ENCODE measurements at regions not wholly inside any gene's neighbourhood (a gene's known extent, or its start where the extent isn't known, plus 50 kb on each side); places are given as distances from the start of the nearest gene placed in this dataset.

- TF ChIP-seq POLR2A (IDR thresholded peaks at IDR 0.05; ENCODE audit: low read depth, low read length), result no peak
- no peak for DNase-seq (ENCODE audit: insufficient read length, low spot score)
- FAIRE-seq, result no peak
Observed at GRCh38 chr12:131367983-131368667, 342.8 kb upstream of the SFSWAP start.

GRCh38 chr12:131368668-131369071 lies 342.2 kb upstream of the SFSWAP start:
- no peak for TF ChIP-seq POLR2A (IDR thresholded peaks at IDR 0.05; ENCODE audit: low read depth, low read length)
- FAIRE-seq (no peak), DNase-seq (ENCODE audit: insufficient read length, low spot score) (no peak)

DNA sequence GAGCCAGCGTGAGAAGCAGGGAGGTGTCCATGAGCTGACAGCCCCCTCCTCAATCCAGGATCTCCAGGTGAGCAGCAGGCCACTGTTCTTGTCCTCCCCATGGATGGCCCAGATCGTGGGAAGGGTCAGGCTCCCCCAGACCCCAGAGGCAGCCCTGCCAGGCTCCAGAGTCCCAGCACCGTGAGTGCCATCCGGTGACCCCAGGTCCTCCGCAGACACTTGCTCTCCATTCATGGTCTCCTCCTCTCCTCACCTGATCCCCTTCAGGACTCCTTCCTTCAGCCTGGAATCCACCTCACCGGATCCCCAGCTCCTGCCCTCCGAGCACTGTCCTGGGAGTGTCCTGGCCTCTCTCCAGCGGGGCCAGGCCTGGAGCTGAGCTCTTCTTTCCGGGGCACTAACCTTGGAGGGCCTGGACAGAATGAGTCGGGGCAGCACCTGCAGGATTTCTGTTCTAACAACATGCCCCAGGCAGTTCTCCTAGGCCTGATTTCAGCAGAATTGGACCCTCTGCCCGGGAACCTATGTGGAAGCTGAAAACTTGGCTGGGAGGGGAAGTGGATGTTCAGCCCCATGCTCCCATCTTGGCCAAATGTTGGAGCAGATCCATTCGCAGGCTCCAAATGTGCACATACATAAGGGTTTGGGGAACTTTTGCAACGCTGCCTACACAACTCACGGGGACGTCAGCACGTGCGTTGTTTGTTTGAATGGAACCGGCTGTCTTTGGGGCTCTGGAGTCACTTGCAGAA lies 341.6 kb upstream of the SFSWAP start:
- TF ChIP-seq POLR2A (IDR thresholded peaks at IDR 0.05; ENCODE audit: low read depth, low read length), result no peak
- FAIRE-seq (no peak), DNase-seq (ENCODE audit: insufficient read length, low spot score) (no peak)

- no peak for DNase-seq (ENCODE audit: insufficient read length, low spot score)
- no peak for TF ChIP-seq POLR2A (IDR thresholded peaks at IDR 0.05; ENCODE audit: low read depth, low read length)
- no peak for FAIRE-seq
Observed at GRCh38 chr12:131370321-131370720, 340.6 kb upstream of the SFSWAP start.

- DNase-seq (ENCODE audit: insufficient read length, low spot score) (no peak), FAIRE-seq (no peak)
- no peak for TF ChIP-seq POLR2A (IDR thresholded peaks at IDR 0.05; ENCODE audit: low read depth, low read length)
Observed at GRCh38 chr12:131370791-131371347, 340.0 kb upstream of the SFSWAP start.

DNA sequence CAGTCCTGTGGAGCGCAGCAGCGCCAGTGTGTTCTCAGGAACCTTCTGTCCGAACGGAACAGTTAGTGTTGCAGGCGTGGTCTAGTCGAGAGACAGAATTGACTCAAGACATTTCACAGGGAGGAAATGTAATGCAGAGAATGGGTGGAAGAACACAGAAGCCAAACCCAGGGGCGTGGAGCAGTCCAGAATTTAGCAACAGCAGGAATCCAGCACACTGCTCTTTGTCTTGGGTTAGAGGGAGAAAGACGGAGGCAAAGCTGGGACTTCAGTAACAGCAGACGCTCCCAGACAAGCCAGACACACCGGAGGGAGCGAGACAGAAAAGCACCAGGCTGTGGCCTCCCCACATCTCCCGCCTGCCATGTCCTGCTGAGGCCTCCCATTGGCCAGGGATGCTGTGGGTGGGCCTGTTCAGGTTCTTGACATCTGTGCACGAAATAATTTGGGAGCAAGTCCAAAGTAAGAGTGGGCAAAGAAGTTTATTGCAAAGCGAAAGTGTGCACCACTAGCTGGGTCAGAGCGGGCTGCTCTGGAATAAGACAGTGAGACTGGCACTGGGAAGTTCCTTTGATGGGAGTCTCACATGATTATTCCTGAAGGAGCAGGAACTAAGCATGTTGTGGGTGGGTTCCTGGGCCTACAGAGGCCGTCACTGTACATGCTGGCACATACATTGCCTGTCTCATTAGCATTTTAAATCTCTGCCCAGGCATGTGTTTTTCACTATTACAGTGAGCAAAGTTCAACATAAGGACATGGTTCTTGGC lies 339.3 kb upstream of the SFSWAP start:
- FAIRE-seq, result no peak
- no peak for DNase-seq (ENCODE audit: insufficient read length, low spot score)
- no peak for TF ChIP-seq POLR2A (IDR thresholded peaks at IDR 0.05; ENCODE audit: low read depth, low read length)

GRCh38 chr12:131372171-131372475 lies 338.8 kb upstream of the SFSWAP start:
- TF ChIP-seq POLR2A (IDR thresholded peaks at IDR 0.05; ENCODE audit: low read depth, low read length), result no peak
- FAIRE-seq (no peak), DNase-seq (ENCODE audit: insufficient read length, low spot score) (no peak)

- DNase-seq (ENCODE audit: insufficient read length, low spot score) (no peak), FAIRE-seq (no peak)
- TF ChIP-seq POLR2A (IDR thresholded peaks at IDR 0.05; ENCODE audit: low read depth, low read length), result no peak
Observed at GRCh38 chr12:131372706-131373195, 338.1 kb upstream of the SFSWAP start.

- no peak for TF ChIP-seq POLR2A (IDR thresholded peaks at IDR 0.05; ENCODE audit: low read depth, low read length)
- no peak for FAIRE-seq
Observed at GRCh38 chr12:131375261-131375971, 335.5 kb upstream of the SFSWAP start.

GRCh38 chr12:131375972-131376345 lies 334.9 kb upstream of the SFSWAP start:
- TF ChIP-seq POLR2A (IDR thresholded peaks at IDR 0.05; ENCODE audit: low read depth, low read length), result no peak
- DNase-seq (ENCODE audit: insufficient read length, low spot score) (no peak), FAIRE-seq (no peak)

More at GRCh38 chr12:131375261-131375971, 335.5 kb upstream of the SFSWAP start:
- DNase-seq (ENCODE audit: insufficient read length, low spot score), result no peak

DNA sequence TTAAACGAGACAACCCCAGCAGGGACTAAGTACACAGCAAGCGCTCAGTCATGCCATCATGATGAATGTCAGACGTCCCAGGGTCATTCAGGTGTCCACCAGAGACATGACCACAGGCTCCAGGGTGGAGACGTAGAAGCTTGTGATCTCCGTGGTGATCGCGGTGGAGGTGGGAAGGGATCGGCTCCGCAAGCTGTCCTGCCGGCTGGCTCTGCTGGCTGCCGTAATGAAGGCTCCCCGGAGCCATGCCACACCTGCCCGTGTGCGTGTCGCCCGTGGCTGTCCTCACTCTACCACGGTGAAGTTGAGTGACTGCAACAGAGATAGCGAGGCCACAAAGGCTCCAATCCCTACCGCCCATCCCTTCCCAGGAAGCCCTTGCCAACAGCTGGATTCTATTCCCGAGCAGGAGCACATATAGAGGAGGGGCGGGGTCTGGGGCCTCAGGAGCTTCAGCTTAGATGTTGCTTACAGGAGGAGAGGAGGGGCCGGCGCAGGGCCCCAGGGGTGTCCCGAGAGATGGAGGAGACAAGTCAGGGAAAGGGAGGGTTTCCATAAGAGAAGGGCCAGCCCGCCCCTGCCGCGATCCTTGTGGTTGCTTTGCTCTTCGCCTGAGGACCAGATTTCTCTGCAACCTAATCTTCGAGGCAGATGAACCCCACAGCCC lies 332.6 kb upstream of the SFSWAP start:
- FAIRE-seq (no peak), DNase-seq (ENCODE audit: insufficient read length, low spot score) (no peak)
- no peak for TF ChIP-seq POLR2A (IDR thresholded peaks at IDR 0.05; ENCODE audit: low read depth, low read length)

- FAIRE-seq, result no peak
Observed at GRCh38 chr12:131378861-131379665, 331.8 kb upstream of the SFSWAP start.

More at GRCh38 chr12:131378861-131379665, 331.8 kb upstream of the SFSWAP start:
- no peak for DNase-seq (ENCODE audit: insufficient read length, low spot score)
- TF ChIP-seq POLR2A (IDR thresholded peaks at IDR 0.05; ENCODE audit: low read depth, low read length), result no peak

Data from H54 (cell line).